ENCODE measurements at regions not wholly inside any gene's neighbourhood (a gene's known extent, or its start where the extent isn't known, plus 50 kb on each side); places are given as distances from the start of the nearest gene placed in this dataset.
"Not testable (repeated sequence)": the region's sequence is repeated elsewhere in the genome, so short reads cannot be mapped to it uniquely, and the experiment has no call there.

DNA sequence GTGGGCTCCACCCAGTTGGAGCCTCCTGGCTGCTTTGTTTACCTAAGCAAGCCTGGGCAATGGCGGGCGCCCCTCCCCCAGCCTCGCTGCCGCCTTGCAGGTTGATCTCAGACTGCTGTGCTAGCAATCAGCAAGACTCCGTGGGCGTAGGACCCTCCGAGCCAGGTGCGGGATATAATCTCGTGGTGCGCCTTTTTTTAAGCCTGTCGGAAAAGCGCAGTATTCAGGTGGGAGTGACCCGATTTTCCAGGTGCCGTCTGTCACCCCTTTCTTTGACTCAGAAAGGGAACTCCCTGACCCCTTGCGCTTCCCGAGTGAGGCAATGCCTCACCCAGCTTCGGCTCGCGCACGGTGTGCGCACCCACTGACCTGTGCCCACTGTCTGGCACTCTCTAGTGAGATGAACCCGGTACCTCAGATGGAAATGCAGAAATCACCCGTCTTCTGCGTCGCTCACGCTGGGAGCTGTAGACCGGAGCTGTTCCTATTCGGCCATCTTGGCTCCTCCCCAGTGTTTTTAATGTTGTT lies 144.9 kb upstream of the SMIM30 start:
- not testable (repeated sequence) for TF ChIP-seq POLR2A (IDR thresholded peaks at IDR 0.05)
- TF ChIP-seq, protein P1, sequence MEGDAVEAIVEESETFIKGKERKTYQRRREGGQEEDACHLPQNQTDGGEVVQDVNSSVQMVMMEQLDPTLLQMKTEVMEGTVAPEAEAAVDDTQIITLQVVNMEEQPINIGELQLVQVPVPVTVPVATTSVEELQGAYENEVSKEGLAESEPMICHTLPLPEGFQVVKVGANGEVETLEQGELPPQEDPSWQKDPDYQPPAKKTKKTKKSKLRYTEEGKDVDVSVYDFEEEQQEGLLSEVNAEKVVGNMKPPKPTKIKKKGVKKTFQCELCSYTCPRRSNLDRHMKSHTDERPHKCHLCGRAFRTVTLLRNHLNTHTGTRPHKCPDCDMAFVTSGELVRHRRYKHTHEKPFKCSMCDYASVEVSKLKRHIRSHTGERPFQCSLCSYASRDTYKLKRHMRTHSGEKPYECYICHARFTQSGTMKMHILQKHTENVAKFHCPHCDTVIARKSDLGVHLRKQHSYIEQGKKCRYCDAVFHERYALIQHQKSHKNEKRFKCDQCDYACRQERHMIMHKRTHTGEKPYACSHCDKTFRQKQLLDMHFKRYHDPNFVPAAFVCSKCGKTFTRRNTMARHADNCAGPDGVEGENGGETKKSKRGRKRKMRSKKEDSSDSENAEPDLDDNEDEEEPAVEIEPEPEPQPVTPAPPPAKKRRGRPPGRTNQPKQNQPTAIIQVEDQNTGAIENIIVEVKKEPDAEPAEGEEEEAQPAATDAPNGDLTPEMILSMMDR (IDR thresholded peaks at IDR 0.05): not testable (repeated sequence)
